ENCODE measurements at regions not wholly inside any gene's neighbourhood (a gene's known extent, or its start where the extent isn't known, plus 50 kb on each side); places are given as distances from the start of the nearest gene placed in this dataset.
A peak's percentile ranks its signal among the peaks of the same experiment; 100 is the strongest.

DNA sequence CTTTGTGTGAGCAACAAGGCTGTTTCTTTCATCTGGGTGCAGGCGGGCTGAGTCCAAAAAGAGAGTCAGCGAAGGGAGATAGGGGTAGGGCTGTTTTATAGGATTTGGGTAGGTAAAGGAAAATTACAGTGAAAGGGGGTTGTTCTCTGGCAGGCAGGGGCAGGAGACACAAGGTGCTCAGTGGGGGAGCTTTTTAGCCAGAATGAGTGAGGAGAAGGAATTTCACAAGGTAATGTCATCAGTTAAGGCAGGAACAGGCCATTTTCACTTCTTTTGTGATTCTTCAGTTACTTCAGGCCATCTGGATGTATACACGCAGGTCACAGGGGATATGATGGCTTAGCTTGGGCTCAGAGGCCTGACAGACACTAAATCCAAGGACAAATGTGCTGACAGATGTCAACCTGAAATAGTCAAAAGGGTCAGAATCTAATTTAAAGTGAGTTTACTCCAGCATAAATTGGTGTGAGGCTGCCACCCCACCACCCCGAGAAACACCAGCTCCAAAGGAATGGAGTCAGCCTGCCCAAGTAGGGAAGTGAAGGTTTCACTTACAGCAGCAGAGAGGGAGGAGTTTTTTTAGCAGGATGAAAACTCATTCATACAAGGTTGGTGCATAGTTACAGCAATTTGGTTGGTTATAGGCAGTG is 560.0 kb upstream of the CDH4 start:
- TF ChIP-seq, protein P1, sequence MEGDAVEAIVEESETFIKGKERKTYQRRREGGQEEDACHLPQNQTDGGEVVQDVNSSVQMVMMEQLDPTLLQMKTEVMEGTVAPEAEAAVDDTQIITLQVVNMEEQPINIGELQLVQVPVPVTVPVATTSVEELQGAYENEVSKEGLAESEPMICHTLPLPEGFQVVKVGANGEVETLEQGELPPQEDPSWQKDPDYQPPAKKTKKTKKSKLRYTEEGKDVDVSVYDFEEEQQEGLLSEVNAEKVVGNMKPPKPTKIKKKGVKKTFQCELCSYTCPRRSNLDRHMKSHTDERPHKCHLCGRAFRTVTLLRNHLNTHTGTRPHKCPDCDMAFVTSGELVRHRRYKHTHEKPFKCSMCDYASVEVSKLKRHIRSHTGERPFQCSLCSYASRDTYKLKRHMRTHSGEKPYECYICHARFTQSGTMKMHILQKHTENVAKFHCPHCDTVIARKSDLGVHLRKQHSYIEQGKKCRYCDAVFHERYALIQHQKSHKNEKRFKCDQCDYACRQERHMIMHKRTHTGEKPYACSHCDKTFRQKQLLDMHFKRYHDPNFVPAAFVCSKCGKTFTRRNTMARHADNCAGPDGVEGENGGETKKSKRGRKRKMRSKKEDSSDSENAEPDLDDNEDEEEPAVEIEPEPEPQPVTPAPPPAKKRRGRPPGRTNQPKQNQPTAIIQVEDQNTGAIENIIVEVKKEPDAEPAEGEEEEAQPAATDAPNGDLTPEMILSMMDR (IDR thresholded peaks at IDR 0.05; ENCODE audit: low read depth, low read length): no peak
- no peak overlapping the region for H3K4me3 ChIP-seq (ENCODE audit: low read depth, low read length)
- no peak for DNase-seq (ENCODE audit: low read depth, low spot score)
- in situ Hi-C loops (cut with HindIII; ENCODE audit: low sequenced_read_pairs): no loop called here

DNA sequence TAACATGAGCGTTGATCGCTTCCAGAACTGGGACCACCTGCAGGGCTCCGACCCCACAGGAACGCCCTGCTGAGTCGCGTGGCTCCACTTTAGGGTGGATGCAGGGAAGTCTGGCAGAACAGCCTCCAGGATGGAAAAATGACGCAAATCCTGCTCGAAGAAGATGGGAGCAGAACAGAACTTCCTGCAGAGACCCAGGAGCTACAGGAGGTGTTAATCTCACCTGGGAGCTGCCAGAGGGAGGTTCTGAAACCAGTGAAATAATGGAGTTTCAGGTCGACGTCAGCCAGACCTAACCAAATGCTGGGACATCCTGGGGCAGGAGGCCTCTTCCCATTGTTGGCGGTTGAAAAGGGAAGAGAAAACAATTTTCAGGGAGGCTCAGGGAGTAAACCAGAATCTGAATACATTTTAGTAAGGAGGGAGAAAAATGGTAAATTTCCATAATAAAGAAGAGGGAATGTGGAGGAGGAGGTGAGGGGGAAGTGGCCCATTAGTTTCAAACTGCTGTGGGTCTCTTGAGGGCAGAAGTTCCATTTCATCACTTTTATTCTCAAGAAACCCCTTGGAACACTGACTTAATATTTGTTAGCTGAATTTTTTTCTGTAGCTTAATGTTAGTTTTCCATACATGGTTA is 558.4 kb upstream of the CDH4 start:
- TF ChIP-seq, protein P1 (IDR thresholded peaks at IDR 0.05; ENCODE audit: low read depth, low read length): no peak
- DNase-seq (ENCODE audit: low read depth, low spot score): no peak
- no peak overlapping the region for H3K4me3 ChIP-seq (ENCODE audit: low read depth, low read length)
- in situ Hi-C loops (cut with HindIII; ENCODE audit: low sequenced_read_pairs): no loop called here

DNA sequence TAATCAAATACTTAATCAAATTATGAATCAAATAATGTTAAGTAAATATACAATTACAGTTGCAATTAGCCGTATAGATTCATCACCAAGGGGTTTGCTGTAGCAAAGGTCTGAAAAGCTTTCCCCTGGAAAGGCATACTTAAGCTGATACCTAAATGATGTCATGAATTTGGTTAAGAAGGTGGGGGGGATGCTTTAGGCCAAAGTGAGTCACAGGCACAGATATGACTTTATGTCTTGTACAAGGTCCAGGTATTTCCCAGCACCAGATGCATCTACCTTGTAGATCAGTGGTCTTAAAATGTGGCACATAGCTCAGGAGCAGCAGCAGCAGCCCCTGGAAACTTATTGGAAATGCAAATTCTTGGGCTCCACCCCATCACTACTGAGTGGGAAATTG is 557.3 kb upstream of the CDH4 start:
- DNase-seq (ENCODE audit: low read depth, low spot score): peak; percentile 33
- in situ Hi-C loops (cut with HindIII; ENCODE audit: low sequenced_read_pairs): no loop called here
- no peak overlapping the region for H3K4me3 ChIP-seq (ENCODE audit: low read depth, low read length)
- TF ChIP-seq, protein P1 (IDR thresholded peaks at IDR 0.05; ENCODE audit: low read depth, low read length): no peak

DNA sequence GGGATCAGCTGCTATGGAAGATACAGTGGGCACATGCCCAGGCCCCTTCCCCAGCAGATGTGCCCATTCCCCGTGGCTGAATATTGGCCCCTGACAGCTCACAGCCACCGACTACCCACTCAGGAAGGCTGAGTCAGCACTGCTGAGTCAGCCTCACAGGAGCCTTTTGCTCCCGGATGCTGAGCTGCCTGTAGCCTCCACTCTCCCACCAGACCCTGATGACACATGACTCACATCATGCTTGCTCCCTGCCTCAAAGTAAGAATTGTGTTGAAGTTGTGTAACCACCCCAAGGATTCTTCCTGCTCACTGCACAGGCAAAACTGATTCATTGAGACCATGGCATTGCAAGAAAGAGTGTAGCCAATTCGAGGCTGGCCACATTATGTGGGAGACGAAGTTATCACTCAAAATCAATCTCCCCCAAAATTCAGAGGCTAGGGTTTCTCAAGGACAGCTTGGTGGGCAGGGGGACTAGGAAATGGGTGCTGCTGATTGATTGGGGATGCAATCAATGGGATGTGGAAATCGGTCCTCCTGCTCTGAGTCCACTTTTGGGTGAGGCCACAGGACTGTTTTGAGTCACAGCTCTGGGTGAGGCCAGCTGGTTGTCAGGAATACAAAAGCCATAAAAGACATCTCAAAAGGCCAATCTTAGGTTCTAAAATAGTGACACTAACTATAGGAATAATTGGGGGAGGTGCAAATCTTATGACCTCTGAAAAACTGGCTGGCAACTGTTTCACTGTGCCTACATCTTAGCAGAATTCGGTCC is 556.6 kb upstream of the CDH4 start:
- in situ Hi-C loops (cut with HindIII; ENCODE audit: low sequenced_read_pairs): no loop called here
- TF ChIP-seq, protein P1 (IDR thresholded peaks at IDR 0.05; ENCODE audit: low read depth, low read length): no peak
- no peak overlapping the region for H3K4me3 ChIP-seq (ENCODE audit: low read depth, low read length)
- peak; percentile 76 for DNase-seq (ENCODE audit: low read depth, low spot score)

DNA sequence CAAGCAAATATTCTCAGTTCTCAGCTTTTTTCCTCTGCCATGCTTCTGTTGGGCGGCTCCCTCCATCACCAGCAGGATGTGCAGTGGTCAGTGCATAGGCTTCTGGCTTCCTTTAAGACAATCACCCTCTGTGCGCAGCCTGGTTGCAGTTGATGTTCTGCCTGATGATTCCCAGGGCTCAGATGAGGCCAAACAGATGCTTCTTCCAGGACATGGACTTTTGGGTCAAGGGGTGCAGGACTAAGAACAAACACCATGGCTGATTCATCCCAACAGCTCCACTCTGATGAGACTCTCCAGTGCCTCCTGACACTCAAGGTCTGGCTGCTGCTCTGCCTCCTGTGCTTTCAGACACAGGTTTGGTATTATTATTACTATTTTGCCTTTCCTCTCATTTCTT is 554.8 kb upstream of the CDH4 start:
- H3K4me3 ChIP-seq (ENCODE audit: low read depth, low read length): no peak overlapping the region
- in situ Hi-C loops (cut with HindIII; ENCODE audit: low sequenced_read_pairs): no loop called here
- TF ChIP-seq, protein P1 (IDR thresholded peaks at IDR 0.05; ENCODE audit: low read depth, low read length): no peak
- no peak for DNase-seq (ENCODE audit: low read depth, low spot score)

DNA sequence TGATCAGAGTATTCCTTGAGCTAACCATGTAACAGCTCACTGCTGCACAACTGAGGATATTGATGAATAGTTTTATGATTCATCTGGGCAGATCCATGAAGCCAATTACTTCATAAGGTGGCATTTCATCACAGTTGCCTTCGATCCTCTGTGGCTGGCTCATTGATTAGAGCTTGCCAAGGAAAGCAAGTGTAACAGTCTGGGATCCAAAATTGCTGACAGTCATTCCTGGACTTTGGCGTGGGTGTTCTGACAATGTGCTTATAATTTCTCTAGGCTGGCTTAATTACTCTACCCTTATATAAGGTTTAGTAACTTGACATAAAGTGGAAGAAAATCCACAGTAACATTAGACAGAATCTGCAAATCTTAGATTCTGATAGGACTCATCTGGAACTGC is 551.3 kb upstream of the CDH4 start:
- TF ChIP-seq, protein P1 (IDR thresholded peaks at IDR 0.05; ENCODE audit: low read depth, low read length): no peak
- in situ Hi-C loops (cut with HindIII; ENCODE audit: low sequenced_read_pairs): no loop called here
- DNase-seq (ENCODE audit: low read depth, low spot score): no peak
- no peak overlapping the region for H3K4me3 ChIP-seq (ENCODE audit: low read depth, low read length)
